OCI-LY1 (cell line): ENCODE measurements at regions not wholly inside any gene's neighbourhood (a gene's known extent, or its start where the extent isn't known, plus 50 kb on each side); places are given as distances from the start of the nearest gene placed in this dataset.

Experiments
- H2AFZ ChIP-seq: fragments of 200-600 bp; sonication (generic), shearing (Covaris generic); 2 replicates; pipeline ENCODE4 v1.6.0; 2014; ENCODE audit warnings: antibody characterized with exemption, mild to moderate bottlenecking, low read length
- H3F3A ChIP-seq: fragments of 200-600 bp; sonication (generic), shearing (Covaris generic); 2 replicates; pipeline ENCODE4 v1.6.0; 2014; ENCODE audit warnings: mild to moderate bottlenecking, antibody characterized with exemption, low read length, moderate library complexity; ENCODE audit not compliant: insufficient read depth
- H3K27ac ChIP-seq: fragments of 200-600 bp; sonication (generic); 2 replicates; pipeline ENCODE4 v1.5.1; 2014; ENCODE audit warnings: low read length, mixed run types, mild to moderate bottlenecking, low read depth; ENCODE audit not compliant: poor library complexity, severe bottlenecking
- H3K27me3 ChIP-seq: fragments of 200-600 bp; sonication (generic); 2 replicates; pipeline ENCODE4 v1.6.0; 2014; ENCODE audit warnings: antibody characterized with exemption, mild to moderate bottlenecking, low read length, moderate library complexity; ENCODE audit not compliant: insufficient read depth
- H3K36me3 ChIP-seq: fragments of 200-600 bp; sonication (generic); 2 replicates; pipeline ENCODE4 v1.6.1; 2014; ENCODE audit warnings: mild to moderate bottlenecking, antibody characterized with exemption, low read length, moderate library complexity, mixed read lengths; ENCODE audit not compliant: insufficient read depth
- H3K4me1 ChIP-seq: fragments of 200-600 bp; sonication (generic); 2 replicates; pipeline ENCODE4 v1.5.1; 2014; ENCODE audit warnings: mild to moderate bottlenecking, low read length, moderate library complexity; ENCODE audit not compliant: insufficient read depth, severe bottlenecking
- H3K4me2 ChIP-seq: fragments of 200-600 bp; sonication (generic), shearing (Covaris generic); 2 replicates; pipeline ENCODE4 v1.6.1; 2014; ENCODE audit warnings: low read length
- H3K4me3 ChIP-seq: fragments of 200-600 bp; sonication (generic); 2 replicates; pipeline ENCODE4 v1.5.1; 2014; ENCODE audit warnings: low read length, low read depth, mild to moderate bottlenecking, mixed read lengths; ENCODE audit not compliant: poor library complexity, severe bottlenecking
- H3K79me2 ChIP-seq: fragments of 200-600 bp; shearing (Covaris generic); 2 replicates; pipeline ENCODE4 v1.6.1; 2016; ENCODE audit warnings: mixed run types, low read length, mixed read lengths; ENCODE audit not compliant: insufficient read depth
- H3K9ac ChIP-seq: fragments of 200-600 bp; sonication (generic), shearing (Covaris generic); 2 replicates; pipeline ENCODE4 v1.6.1; 2014; ENCODE audit warnings: mild to moderate bottlenecking, low read length, mixed read lengths
- H3K9me2 ChIP-seq: fragments of 200-600 bp; sonication (generic), shearing (Covaris generic); 2 replicates; pipeline ENCODE4 v1.6.1; 2014; ENCODE audit warnings: low read depth, mild to moderate bottlenecking, low read length, mixed read lengths
- H3K9me3 ChIP-seq: fragments of 200-600 bp; shearing (Covaris generic); 2 replicates; pipeline ENCODE4 v1.6.1; 2014; ENCODE audit warnings: low read length, mixed read lengths
- H4K20me1 ChIP-seq: fragments of 200-600 bp; sonication (generic), shearing (Covaris generic); 2 replicates; pipeline ENCODE4 v1.6.0; 2016; ENCODE audit warnings: mild to moderate bottlenecking, low read length; ENCODE audit not compliant: insufficient read depth
- CTCF ChIP-seq: fragments of 200-600 bp; sonication (generic), shearing (Covaris generic); IDR thresholded peaks from 2 replicates; pipeline ENCODE4 v1.5.1; 2017; ENCODE audit warnings: mild to moderate bottlenecking, antibody characterized with exemption, low read length, moderate library complexity, mixed read lengths
- EZH2 ChIP-seq: fragments of 200-600 bp; sonication (generic), shearing (Covaris generic); IDR thresholded peaks from 2 replicates; pipeline ENCODE4 v1.8.0; 2017; ENCODE audit warnings: borderline replicate concordance, mixed run types, mild to moderate bottlenecking, antibody characterized with exemption, low read length, moderate library complexity, mixed read lengths

GRCh38 chr3:5796541-5796940 lies 609.0 kb downstream of the EDEM1 start:
- no peaks in the 10 kb centered on the region for H3K9me3 ChIP-seq
- H2AFZ ChIP-seq, result no peak overlapping the region

GRCh38 chr3:5798809-5799208 lies 611.3 kb downstream of the EDEM1 start:
- Histone ChIP-seq H4K20me1 (no peaks in the 10 kb centered on the region), H3K27me3 (no peaks in the 10 kb centered on the region), H3K9me2 (no peaks in the 10 kb centered on the region), H3K36me3 (no peaks in the 10 kb centered on the region), H3K9me3 (no peaks in the 10 kb centered on the region), H3K9ac (no peak overlapping the region), H3K27ac (no peak overlapping the region), H2AFZ (no peak overlapping the region), H3K4me1 (no peaks in the 10 kb centered on the region), H3K4me3 (no peak overlapping the region), H3F3A (no peaks in the 10 kb centered on the region), H3K4me2 (no peak overlapping the region), H3K79me2 (no peaks in the 10 kb centered on the region)
- TF ChIP-seq CTCF (no peak), EZH2 (no peak)

More at GRCh38 chr3:5796541-5796940, 609.0 kb downstream of the EDEM1 start:
- TF ChIP-seq EZH2, result no peak
- no peak for TF ChIP-seq CTCF
- Histone ChIP-seq H3K36me3 (no peaks in the 10 kb centered on the region), H3K27me3 (no peaks in the 10 kb centered on the region), H4K20me1 (no peaks in the 10 kb centered on the region), H3K79me2 (no peaks in the 10 kb centered on the region), H3K4me3 (no peak overlapping the region), H3K9ac (no peak overlapping the region), H3F3A (no peaks in the 10 kb centered on the region), H3K27ac (no peak overlapping the region), H3K4me1 (no peaks in the 10 kb centered on the region), H3K9me2 (no peaks in the 10 kb centered on the region), H3K4me2 (no peak overlapping the region)

- no peaks in the 10 kb centered on the region for H3K9me2 ChIP-seq
- TF ChIP-seq EZH2, result no peak
- TF ChIP-seq CTCF, result no peak
- H2AFZ ChIP-seq, result no peak overlapping the region
- H3K27me3 ChIP-seq, result no peaks in the 10 kb centered on the region
- no peaks in the 10 kb centered on the region for H3F3A ChIP-seq
- H3K79me2 ChIP-seq, result no peaks in the 10 kb centered on the region
- no peak overlapping the region for H3K4me3 ChIP-seq
- no peaks in the 10 kb centered on the region for H3K9me3 ChIP-seq
- no peak overlapping the region for H3K9ac ChIP-seq
- H3K4me2 ChIP-seq, result no peak overlapping the region
- H4K20me1 ChIP-seq, result no peaks in the 10 kb centered on the region
- H3K36me3 ChIP-seq, result no peaks in the 10 kb centered on the region
- H3K4me1 ChIP-seq, result no peaks in the 10 kb centered on the region
- H3K27ac ChIP-seq, result no peak overlapping the region
Observed at GRCh38 chr3:5799398-5799797, 611.9 kb downstream of the EDEM1 start.
